ENCODE measurements at regions not wholly inside any gene's neighbourhood (a gene's known extent, or its start where the extent isn't known, plus 50 kb on each side); places are given as distances from the start of the nearest gene placed in this dataset.

- H3K4me3 Mint-ChIP-seq, result no peak overlapping the region
- no peaks in the 10 kb centered on the region for H3K27me3 Mint-ChIP-seq
- H3K27ac Mint-ChIP-seq, result no peak overlapping the region
- peaks cover 14% of the 10 kb centered on the region for H3K4me1 Mint-ChIP-seq
- no peak for ATAC-seq
- no peaks in the 10 kb centered on the region for H3K9me3 Mint-ChIP-seq
- H3K36me3 Mint-ChIP-seq, result no peaks in the 10 kb centered on the region
Observed at GRCh38 chr6:134467620-134468019, 149.7 kb upstream of the SGK1 start.

DNA sequence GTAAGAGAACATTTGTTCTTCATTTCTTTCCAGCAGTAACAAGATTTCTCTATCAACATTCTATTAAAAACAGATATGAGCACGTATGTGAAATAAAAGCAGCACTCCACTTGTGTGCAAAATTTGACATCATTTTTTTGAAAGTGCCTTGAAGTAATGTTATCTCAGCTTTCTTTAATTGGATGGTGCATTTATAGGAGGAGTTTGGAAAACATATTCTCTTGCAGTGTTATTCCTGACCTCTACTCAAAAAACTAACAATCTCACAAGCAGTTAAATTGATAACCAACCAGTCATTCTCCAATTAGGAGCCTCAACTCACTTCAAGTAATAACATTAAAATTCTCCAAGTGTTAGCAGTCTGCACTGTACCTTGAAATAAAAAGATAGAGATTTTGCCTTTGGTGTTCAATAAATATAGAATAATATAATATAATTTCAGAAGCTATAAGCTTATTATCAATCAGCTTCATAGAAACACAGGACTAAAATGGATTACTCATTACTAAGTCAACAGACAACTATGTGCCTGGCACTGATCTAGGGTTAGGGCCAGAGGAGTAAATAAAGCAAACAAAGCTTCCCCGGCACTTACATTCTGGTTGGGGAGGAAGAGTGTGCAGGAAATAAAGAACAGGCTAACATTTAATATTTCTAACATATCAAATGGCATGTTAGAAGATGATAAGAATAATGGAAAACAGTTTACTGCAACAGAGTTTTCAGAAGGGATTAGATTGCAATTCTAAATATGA is 149.0 kb upstream of the SGK1 start:
- H3K27ac Mint-ChIP-seq, result no peak overlapping the region
- no peak overlapping the region for H3K4me3 Mint-ChIP-seq
- no peaks in the 10 kb centered on the region for H3K27me3 Mint-ChIP-seq
- no peaks in the 10 kb centered on the region for H3K9me3 Mint-ChIP-seq
- ATAC-seq, result no peak
- H3K4me1 Mint-ChIP-seq, result peaks cover 14% of the 10 kb centered on the region
- no peaks in the 10 kb centered on the region for H3K36me3 Mint-ChIP-seq

- Mint-ChIP-seq H3K9me3 (no peaks in the 10 kb centered on the region), H3K27ac (no peak overlapping the region), H3K36me3 (no peaks in the 10 kb centered on the region), H3K27me3 (no peaks in the 10 kb centered on the region), H3K4me3 (no peak overlapping the region), H3K4me1 (peaks cover 14% of the 10 kb centered on the region)
- no peak for ATAC-seq
Observed at GRCh38 chr6:134464690-134465411, 146.9 kb upstream of the SGK1 start.

GRCh38 chr6:134458857-134459657 is 141.1 kb upstream of the SGK1 start:
- no peaks in the 10 kb centered on the region for H3K36me3 Mint-ChIP-seq
- no peaks in the 10 kb centered on the region for H3K27me3 Mint-ChIP-seq
- no peak overlapping the region for H3K4me3 Mint-ChIP-seq
- no peak overlapping the region for H3K27ac Mint-ChIP-seq
- no peaks in the 10 kb centered on the region for H3K9me3 Mint-ChIP-seq
- peaks cover 6% of the 10 kb centered on the region for H3K4me1 Mint-ChIP-seq
- no peak for ATAC-seq

DNA sequence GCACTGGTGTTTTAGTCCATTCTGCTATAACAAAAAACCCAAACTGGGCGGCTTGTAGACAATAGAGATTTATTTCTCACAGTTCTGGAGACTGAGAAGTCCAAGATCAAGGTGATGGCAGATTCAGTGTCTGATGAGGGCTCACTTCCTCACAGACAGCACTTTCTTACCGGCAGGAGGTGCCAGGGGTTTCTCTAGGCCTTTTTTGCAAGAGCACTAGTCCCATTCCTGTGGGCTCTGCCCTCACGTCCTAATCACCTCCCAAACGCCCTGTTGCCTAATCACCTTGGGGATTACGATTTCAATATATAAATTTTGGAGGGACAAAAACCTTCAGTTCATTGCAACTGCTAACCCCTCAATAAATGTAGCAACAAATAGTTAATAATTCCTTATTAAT is 140.0 kb upstream of the SGK1 start:
- no peak for ATAC-seq
- no peaks in the 10 kb centered on the region for H3K4me1 Mint-ChIP-seq
- H3K27me3 Mint-ChIP-seq, result no peaks in the 10 kb centered on the region
- H3K9me3 Mint-ChIP-seq, result no peaks in the 10 kb centered on the region
- H3K4me3 Mint-ChIP-seq, result no peak overlapping the region
- H3K36me3 Mint-ChIP-seq, result no peaks in the 10 kb centered on the region
- H3K27ac Mint-ChIP-seq, result no peak overlapping the region

- Mint-ChIP-seq H3K27ac (no peak overlapping the region), H3K9me3 (no peaks in the 10 kb centered on the region), H3K4me3 (no peak overlapping the region), H3K4me1 (peaks cover 7% of the 10 kb centered on the region), H3K36me3 (no peaks in the 10 kb centered on the region), H3K27me3 (no peaks in the 10 kb centered on the region)
- no peak for ATAC-seq
Observed at GRCh38 chr6:134456226-134456625, 138.3 kb upstream of the SGK1 start.

- ATAC-seq, result no peak
- Mint-ChIP-seq H3K4me3 (no peak overlapping the region), H3K36me3 (no peaks in the 10 kb centered on the region), H3K27ac (no peak overlapping the region), H3K27me3 (no peaks in the 10 kb centered on the region), H3K4me1 (peaks cover 7% of the 10 kb centered on the region), H3K9me3 (no peaks in the 10 kb centered on the region)
Observed at GRCh38 chr6:134455319-134455718, 137.4 kb upstream of the SGK1 start.

DNA sequence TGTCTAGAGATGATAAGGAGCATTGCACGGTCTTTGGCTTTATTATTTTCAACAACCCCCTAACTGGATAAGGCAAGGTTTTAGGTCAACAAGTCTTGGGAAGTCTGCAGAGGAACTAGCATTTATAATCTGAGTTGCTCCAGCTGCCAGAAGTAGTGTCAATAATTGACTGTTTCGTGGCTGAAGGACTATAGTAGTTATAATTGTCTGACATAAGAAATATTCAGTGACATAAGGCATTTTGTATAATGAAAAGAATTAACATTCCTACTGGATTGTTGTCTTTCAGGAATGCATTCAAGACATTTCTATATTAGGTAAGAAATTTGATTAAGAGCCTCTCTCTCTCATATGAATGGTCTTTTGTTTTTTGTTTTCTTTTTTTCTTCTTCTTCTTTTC is 136.9 kb upstream of the SGK1 start:
- Mint-ChIP-seq H3K36me3 (no peaks in the 10 kb centered on the region), H3K27ac (no peak overlapping the region), H3K9me3 (no peaks in the 10 kb centered on the region), H3K4me3 (no peak overlapping the region), H3K4me1 (peaks cover 7% of the 10 kb centered on the region), H3K27me3 (no peaks in the 10 kb centered on the region)
- no peak for ATAC-seq

- no peak overlapping the region for H3K27ac Mint-ChIP-seq
- no peak for ATAC-seq
- no peaks in the 10 kb centered on the region for H3K27me3 Mint-ChIP-seq
- H3K4me1 Mint-ChIP-seq, result peaks cover 7% of the 10 kb centered on the region
- H3K9me3 Mint-ChIP-seq, result no peaks in the 10 kb centered on the region
- no peaks in the 10 kb centered on the region for H3K36me3 Mint-ChIP-seq
- H3K4me3 Mint-ChIP-seq, result no peak overlapping the region
Observed at GRCh38 chr6:134453792-134454510, 136.0 kb upstream of the SGK1 start.

DNA sequence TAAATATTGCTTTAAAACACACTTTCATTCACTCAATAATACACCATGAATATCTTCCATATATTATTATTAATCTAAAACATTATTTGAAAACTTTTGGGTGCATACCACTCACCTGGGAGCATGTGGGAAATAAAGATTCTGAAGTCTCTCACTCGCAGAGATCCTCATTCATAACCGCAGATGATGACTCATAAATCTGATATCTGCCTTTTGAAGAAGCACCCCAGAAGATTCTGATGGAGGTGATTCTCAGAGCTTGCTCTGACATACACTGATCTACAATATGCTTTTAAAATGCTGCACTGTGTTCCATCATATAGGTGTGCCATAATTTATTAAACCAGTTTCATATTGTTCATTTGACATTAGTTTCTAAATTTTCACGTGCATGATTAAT is 135.0 kb upstream of the SGK1 start:
- Mint-ChIP-seq H3K36me3 (no peaks in the 10 kb centered on the region), H3K4me3 (no peak overlapping the region), H3K27ac (no peak overlapping the region), H3K9me3 (no peaks in the 10 kb centered on the region), H3K4me1 (peaks cover 13% of the 10 kb centered on the region), H3K27me3 (no peaks in the 10 kb centered on the region)
- ATAC-seq, result no peak

GRCh38 chr6:134451529-134451928 is 133.6 kb upstream of the SGK1 start:
- H3K9me3 Mint-ChIP-seq, result no peaks in the 10 kb centered on the region
- no peak for ATAC-seq
- H3K4me3 Mint-ChIP-seq, result no peak overlapping the region
- H3K27me3 Mint-ChIP-seq, result no peaks in the 10 kb centered on the region
- no peak overlapping the region for H3K27ac Mint-ChIP-seq
- no peaks in the 10 kb centered on the region for H3K36me3 Mint-ChIP-seq
- peaks cover 25% of the 10 kb centered on the region for H3K4me1 Mint-ChIP-seq

GRCh38 chr6:134449781-134450180 is 131.9 kb upstream of the SGK1 start:
- H3K27me3 Mint-ChIP-seq, result no peaks in the 10 kb centered on the region
- H3K9me3 Mint-ChIP-seq, result no peaks in the 10 kb centered on the region
- H3K27ac Mint-ChIP-seq, result no peak overlapping the region
- no peak for ATAC-seq
- no peaks in the 10 kb centered on the region for H3K36me3 Mint-ChIP-seq
- peaks cover 26% of the 10 kb centered on the region for H3K4me1 Mint-ChIP-seq
- H3K4me3 Mint-ChIP-seq, result no peak overlapping the region

DNA sequence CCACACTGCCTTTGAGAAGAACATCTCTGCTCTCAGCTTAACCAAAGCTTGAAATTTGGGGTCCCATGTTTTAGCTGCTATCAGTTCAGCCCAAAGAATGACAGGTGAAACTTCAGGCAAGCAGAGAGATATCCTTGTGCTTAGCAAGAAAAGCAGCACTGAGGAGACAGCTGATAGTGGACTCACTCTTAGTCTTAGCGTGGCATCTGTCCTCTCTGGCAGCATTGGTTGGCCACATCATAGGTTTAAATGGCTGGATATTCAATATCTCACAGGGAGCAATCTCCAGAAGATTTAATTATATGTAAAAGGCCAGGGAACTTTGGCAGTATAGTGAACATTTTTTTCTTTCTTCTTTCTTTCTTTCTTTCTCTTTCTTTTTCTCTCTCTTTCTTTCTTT is 131.1 kb upstream of the SGK1 start:
- Mint-ChIP-seq H3K9me3 (no peaks in the 10 kb centered on the region), H3K36me3 (no peaks in the 10 kb centered on the region), H3K27me3 (no peaks in the 10 kb centered on the region), H3K27ac (no peak overlapping the region), H3K4me1 (peaks cover 26% of the 10 kb centered on the region), H3K4me3 (no peak overlapping the region)
- ATAC-seq, result no peak

GRCh38 chr6:134447883-134448387 is 130.0 kb upstream of the SGK1 start:
- Mint-ChIP-seq H3K4me1 (peaks cover 26% of the 10 kb centered on the region), H3K4me3 (no peak overlapping the region), H3K27me3 (no peaks in the 10 kb centered on the region), H3K27ac (no peak overlapping the region), H3K36me3 (no peaks in the 10 kb centered on the region), H3K9me3 (no peaks in the 10 kb centered on the region)
- peak; percentile 50 for ATAC-seq

DNA sequence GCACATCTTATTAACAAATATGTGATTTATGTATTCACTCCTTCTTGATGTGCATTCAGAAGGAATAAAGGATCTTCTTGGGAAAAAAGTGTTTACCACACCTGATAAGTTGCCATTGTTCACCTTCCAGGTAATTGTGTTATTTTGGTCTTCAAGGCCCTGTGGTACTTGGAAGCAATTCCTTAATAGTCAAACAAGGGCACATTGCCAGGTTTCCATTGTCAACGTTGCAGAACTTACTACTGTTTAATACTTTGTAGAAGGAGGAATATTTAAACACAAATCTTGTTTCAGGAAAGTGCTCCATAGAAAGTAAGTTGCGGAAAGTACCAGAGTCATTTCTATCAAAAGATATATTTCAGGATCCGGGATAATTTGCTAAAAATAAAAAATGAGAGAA is 129.5 kb upstream of the SGK1 start:
- no peak for ATAC-seq
- H3K4me1 Mint-ChIP-seq, result peaks cover 26% of the 10 kb centered on the region
- H3K4me3 Mint-ChIP-seq, result no peak overlapping the region
- no peaks in the 10 kb centered on the region for H3K27me3 Mint-ChIP-seq
- no peak overlapping the region for H3K27ac Mint-ChIP-seq
- H3K36me3 Mint-ChIP-seq, result no peaks in the 10 kb centered on the region
- no peaks in the 10 kb centered on the region for H3K9me3 Mint-ChIP-seq

Data from stimulated activated memory B cell treated with anti-CD40 and anti-IgM and Interleukin-4, amounts not matched to agents 10 μg/mL and 1 μg/mL and 100 μg/mL, for 72 hours (primary cell).